CD4-positive, alpha-beta T cell treated with Interferon alpha-2 for 1 hour (primary cell): ENCODE measurements at regions not wholly inside any gene's neighbourhood (a gene's known extent, or its start where the extent isn't known, plus 50 kb on each side); places are given as distances from the start of the nearest gene placed in this dataset.
"Not testable (repeated sequence)": the region's sequence is repeated elsewhere in the genome, so short reads cannot be mapped to it uniquely, and the experiment has no call there.

Source experiments
- DNase-seq, 2 donors: peaks; one replicate each; pipeline ENCODE4 v3.0.0-alpha.2; 2020 to 2022

- DNase-seq: not testable (repeated sequence)
Measured at GRCh38 chr7:9725940-9726663, 1247.6 kb upstream of the PHF14 start.

GRCh38 chr7:9726811-9727210 lies 1246.9 kb upstream of the PHF14 start:
- DNase-seq: not testable (repeated sequence)

GRCh38 chr7:9727467-9727869 lies 1246.2 kb upstream of the PHF14 start:
- DNase-seq: not testable (repeated sequence)

- not testable (repeated sequence) for DNase-seq
Measured at GRCh38 chr7:9728014-9728657, 1245.5 kb upstream of the PHF14 start.

- DNase-seq: no peak
Measured at GRCh38 chr7:9752033-9752432, 1221.6 kb upstream of the PHF14 start.

GRCh38 chr7:9761224-9761623 lies 1212.4 kb upstream of the PHF14 start:
- DNase-seq: no peak

- no peak for DNase-seq
Measured at GRCh38 chr7:9776900-9777299, 1196.8 kb upstream of the PHF14 start.

GRCh38 chr7:9778367-9778766 lies 1195.3 kb upstream of the PHF14 start:
- DNase-seq: no peak

GRCh38 chr7:9781710-9782109 lies 1192.0 kb upstream of the PHF14 start:
- DNase-seq: no peak

GRCh38 chr7:9782275-9782674 lies 1191.4 kb upstream of the PHF14 start:
- DNase-seq: no peak

GRCh38 chr7:9785211-9785610 lies 1188.5 kb upstream of the PHF14 start:
- no peak for DNase-seq

- DNase-seq: no peak
Measured at GRCh38 chr7:9796241-9796640, 1177.4 kb upstream of the PHF14 start.

GRCh38 chr7:9822458-9823290 lies 1151.0 kb upstream of the PHF14 start:
- no peak for DNase-seq

- DNase-seq: no peak
Measured at GRCh38 chr7:9835199-9835598, 1138.5 kb upstream of the PHF14 start.

GRCh38 chr7:9836671-9837070 lies 1137.0 kb upstream of the PHF14 start:
- DNase-seq: no peak

- no peak for DNase-seq
Measured at GRCh38 chr7:9842301-9842700, 1131.4 kb upstream of the PHF14 start.

GRCh38 chr7:9846902-9847301 lies 1126.8 kb upstream of the PHF14 start:
- no peak for DNase-seq

GRCh38 chr7:9854605-9855004 lies 1119.1 kb upstream of the PHF14 start:
- no peak for DNase-seq

GRCh38 chr7:9856668-9857067 lies 1117.0 kb upstream of the PHF14 start:
- no peak for DNase-seq

GRCh38 chr7:9863545-9863944 lies 1110.1 kb upstream of the PHF14 start:
- no peak for DNase-seq

GRCh38 chr7:9869151-9869550 lies 1104.5 kb upstream of the PHF14 start:
- DNase-seq: no peak

GRCh38 chr7:9869566-9869965 lies 1104.1 kb upstream of the PHF14 start:
- no peak for DNase-seq

GRCh38 chr7:9870674-9871073 lies 1103.0 kb upstream of the PHF14 start:
- DNase-seq: no peak

GRCh38 chr7:9874182-9874581 lies 1099.5 kb upstream of the PHF14 start:
- DNase-seq: no peak
